Body of pancreas (tissue), 4 donors: ENCODE measurements at regions not wholly inside any gene's neighbourhood (a gene's known extent, or its start where the extent isn't known, plus 50 kb on each side); places are given as distances from the start of the nearest gene placed in this dataset.
A peak's percentile ranks its signal among the peaks of the same experiment; 100 is the strongest.
"Not testable (repeated sequence)": the region's sequence is repeated elsewhere in the genome, so short reads cannot be mapped to it uniquely, and the experiment has no call there.

Source experiments
- ATAC-seq: fragments of 150-250 bp; one replicate; pipeline ENCODE4 v1.9.1; 2016
- DNase-seq, 4 donors: peaks; one replicate each; pipeline ENCODE4 v3.0.0-alpha.2; 2019
- H3K27ac ChIP-seq, 4 donors: fragments of 200-600 bp; sonication (generic); 1 replicate in 3 of 4; 2 replicates in 1 of 4; pipeline versions ENCODE4 v1.5.1 to v1.6.1; 2016 to 2019; ENCODE audit warnings: mild to moderate bottlenecking in 1 of 4, mixed read lengths in 1 of 4, moderate library complexity in 1 of 4
- H3K27me3 ChIP-seq, 2 donors: fragments of 200-600 bp; sonication (generic); one replicate each; pipeline ENCODE4 v1.6.0; 2016; ENCODE audit warnings: mild to moderate bottlenecking in 1 of 2
- H3K36me3 ChIP-seq, 2 donors: fragments of 200-600 bp; sonication (generic); replicated peaks in 1 of 2; 2 replicates each; pipeline ENCODE4 v1.5.1; 2016; ENCODE audit warnings: low read depth in 2 of 2; ENCODE audit not compliant: insufficient read depth in 1 of 2
- H3K4me1 ChIP-seq: fragments of 200-600 bp; sonication (generic); one replicate; pipeline ENCODE4 v1.6.0; 2016
- H3K4me3 ChIP-seq, 2 donors: fragments of 200-600 bp; sonication (generic); 1 replicate in 1 of 2; 2 replicates in 1 of 2; pipeline ENCODE4 v1.5.1; 2016 to 2019
- H3K9me3 ChIP-seq, 3 donors: fragments of 200-600 bp; sonication (generic); 1 replicate in 2 of 3; 2 replicates in 1 of 3; pipeline ENCODE4 v1.5.1; 2016
- CTCF ChIP-seq, 7 experiments: fragments of 450-650 bp in 4 of 7; fragments of 200-600 bp in 3 of 7; sonication (generic) in 3 of 7; IDR thresholded peaks; one replicate each; pipeline ENCODE4 v1.5.1; 2016 to 2019; ENCODE audit warnings: antibody characterized with exemption in 7 of 7
- POLR2A ChIP-seq, 3 donors: fragments of 450-650 bp; IDR thresholded peaks; one replicate each; pipeline ENCODE4 v1.6.1; 2016; ENCODE audit warnings: antibody characterized with exemption in 3 of 3, mild to moderate bottlenecking in 2 of 3
- WGBS, 2 donors: methylation state at CpG; one replicate each; pipeline ENCODE4 v1.1.5; 2017; 5-methylcytosine and 5-hydroxymethylcytosine counted together
- intact Hi-C: fragments of 100-400 bp; cut with DNase I; formaldehyde crosslinking; loops from one replicate; pipeline ENCODE4 v1.15.1; 2023

GRCh38 chr21:9774347-9774746 lies 747.0 kb upstream of the TPTE start:
- no peak for TF ChIP-seq POLR2A (IDR thresholded peaks at IDR 0.05)
- no peak for TF ChIP-seq CTCF (IDR thresholded peaks at IDR 0.05)
- H3K4me3 ChIP-seq: no peak overlapping the region
- WGBS, 2 donors: 51 to 60% methylated on average over 9 of the region's 9 CpGs
- no peaks in the 10 kb centered on the region for H3K4me1 ChIP-seq
- no peaks in the 10 kb centered on the region for H3K9me3 ChIP-seq
- no peak for DNase-seq
- intact Hi-C loops: no loop called here
- no peak overlapping the region for H3K27ac ChIP-seq
- H3K27me3 ChIP-seq: no peaks in the 10 kb centered on the region
- no peaks in the 10 kb centered on the region for H3K36me3 ChIP-seq
- no peak for ATAC-seq

- 53 to 60% methylated on average over 10 of the region's 10 CpGs for WGBS, 2 donors
- H3K9me3 ChIP-seq, H3K27me3 ChIP-seq, H3K4me3 ChIP-seq, H3K4me1 ChIP-seq, H3K36me3 ChIP-seq, H3K27ac ChIP-seq, DNase-seq, intact Hi-C loops: not testable (repeated sequence)
- peak; percentile 9 for ATAC-seq
Measured at GRCh38 chr21:9774901-9775593, 746.3 kb upstream of the TPTE start.

GRCh38 chr21:9775877-9776276 lies 745.5 kb upstream of the TPTE start:
- H3K9me3 ChIP-seq, ATAC-seq, DNase-seq, intact Hi-C loops, H3K36me3 ChIP-seq, H3K27ac ChIP-seq, H3K4me1 ChIP-seq, H3K27me3 ChIP-seq, H3K4me3 ChIP-seq: not testable (repeated sequence)
- 53 to 66% methylated on average over 8 of the region's 8 CpGs for WGBS, 2 donors

GRCh38 chr21:9776286-9777020 lies 744.9 kb upstream of the TPTE start:
- DNase-seq, H3K9me3 ChIP-seq, H3K27me3 ChIP-seq, intact Hi-C loops, H3K27ac ChIP-seq, H3K36me3 ChIP-seq, H3K4me1 ChIP-seq, H3K4me3 ChIP-seq, ATAC-seq: not testable (repeated sequence)
- 33 to 36% methylated on average over 8 of the region's 8 CpGs for WGBS, 2 donors

- H3K27me3 ChIP-seq, ATAC-seq, H3K4me3 ChIP-seq, intact Hi-C loops, H3K36me3 ChIP-seq, H3K4me1 ChIP-seq, H3K27ac ChIP-seq, DNase-seq, H3K9me3 ChIP-seq: not testable (repeated sequence)
- WGBS, 2 donors: 59 to 62% methylated on average over 5 of the region's 5 CpGs
Measured at GRCh38 chr21:9778541-9778940, 742.8 kb upstream of the TPTE start.

GRCh38 chr21:9780441-9780937 lies 740.9 kb upstream of the TPTE start:
- no peak for DNase-seq
- Histone ChIP-seq H3K4me3 (no peak overlapping the region), H3K27ac (no peak overlapping the region), H3K36me3 (no peaks in the 10 kb centered on the region), H3K4me1 (no peaks in the 10 kb centered on the region), H3K27me3 (no peaks in the 10 kb centered on the region), H3K9me3 (no peaks in the 10 kb centered on the region)
- 30 to 34% methylated on average over 3 of the region's 3 CpGs for WGBS, 2 donors
- intact Hi-C loops: no loop called here
- TF ChIP-seq POLR2A (IDR thresholded peaks at IDR 0.05) (no peak), CTCF (IDR thresholded peaks at IDR 0.05) (no peak)
- no peak for ATAC-seq

- H3K27me3 ChIP-seq, H3K9me3 ChIP-seq, intact Hi-C loops, H3K27ac ChIP-seq, H3K4me3 ChIP-seq, H3K36me3 ChIP-seq, DNase-seq, H3K4me1 ChIP-seq, ATAC-seq: not testable (repeated sequence)
- 28 to 32% methylated on average over 2 of the region's 2 CpGs for WGBS, 2 donors
Measured at GRCh38 chr21:9783587-9783986, 737.8 kb upstream of the TPTE start.

- DNase-seq, H3K36me3 ChIP-seq, H3K4me1 ChIP-seq, H3K4me3 ChIP-seq, ATAC-seq, H3K27ac ChIP-seq, H3K27me3 ChIP-seq, intact Hi-C loops, H3K9me3 ChIP-seq: not testable (repeated sequence)
- WGBS, 2 donors: 15 to 17% methylated on average over 1 of the region's 1 CpG
Measured at GRCh38 chr21:9784201-9784600, 737.2 kb upstream of the TPTE start.

- H3K27me3 ChIP-seq, intact Hi-C loops, H3K4me1 ChIP-seq, H3K36me3 ChIP-seq, H3K4me3 ChIP-seq, ATAC-seq, H3K9me3 ChIP-seq, H3K27ac ChIP-seq, DNase-seq: not testable (repeated sequence)
- 20 to 31% methylated on average over 7 of the region's 7 CpGs for WGBS, 2 donors
Measured at GRCh38 chr21:9786092-9786491, 735.3 kb upstream of the TPTE start.

GRCh38 chr21:9788281-9788680 lies 733.1 kb upstream of the TPTE start:
- H3K9me3 ChIP-seq, ATAC-seq: not testable (repeated sequence)

More at GRCh38 chr21:9788281-9788680, 733.1 kb upstream of the TPTE start:
- H3K27ac ChIP-seq, H3K27me3 ChIP-seq, H3K4me1 ChIP-seq, intact Hi-C loops, H3K36me3 ChIP-seq, H3K4me3 ChIP-seq, DNase-seq: not testable (repeated sequence)
- WGBS, 2 donors: 31 to 38% methylated on average over 5 of the region's 5 CpGs
